T-helper 2 cell (primary cell): ENCODE measurements at regions not wholly inside any gene's neighbourhood (a gene's known extent, or its start where the extent isn't known, plus 50 kb on each side); places are given as distances from the start of the nearest gene placed in this dataset.
"Not testable (repeated sequence)": the region's sequence is repeated elsewhere in the genome, so short reads cannot be mapped to it uniquely, and the experiment has no call there.

ENCODE experiments used
- DNase-seq, 5 experiments: peaks; one replicate each; pipeline versions ENCODE4 v3.0.0 to v3.0.0-alpha.2; 2012 to 2022

DNA sequence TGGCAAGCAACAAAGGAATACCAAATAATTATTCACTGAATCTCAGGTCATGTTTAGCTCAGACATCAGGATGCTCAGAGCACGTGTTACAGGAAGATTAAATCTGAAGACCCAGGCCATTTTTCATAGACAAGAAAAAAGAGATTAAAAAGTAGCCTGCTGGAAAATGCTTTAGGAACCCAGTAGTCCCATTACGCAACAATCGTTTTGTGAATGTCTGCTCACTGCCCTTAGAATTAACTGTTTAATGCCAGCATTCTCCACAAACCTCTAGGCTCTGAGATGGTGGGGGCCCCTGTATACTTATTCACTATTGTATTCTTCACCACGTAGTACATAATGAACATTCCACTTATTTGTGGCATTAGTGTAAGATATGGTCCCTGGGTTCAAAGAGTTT is 154.6 kb upstream of the NYAP2 start:
- DNase-seq = no peak

DNA sequence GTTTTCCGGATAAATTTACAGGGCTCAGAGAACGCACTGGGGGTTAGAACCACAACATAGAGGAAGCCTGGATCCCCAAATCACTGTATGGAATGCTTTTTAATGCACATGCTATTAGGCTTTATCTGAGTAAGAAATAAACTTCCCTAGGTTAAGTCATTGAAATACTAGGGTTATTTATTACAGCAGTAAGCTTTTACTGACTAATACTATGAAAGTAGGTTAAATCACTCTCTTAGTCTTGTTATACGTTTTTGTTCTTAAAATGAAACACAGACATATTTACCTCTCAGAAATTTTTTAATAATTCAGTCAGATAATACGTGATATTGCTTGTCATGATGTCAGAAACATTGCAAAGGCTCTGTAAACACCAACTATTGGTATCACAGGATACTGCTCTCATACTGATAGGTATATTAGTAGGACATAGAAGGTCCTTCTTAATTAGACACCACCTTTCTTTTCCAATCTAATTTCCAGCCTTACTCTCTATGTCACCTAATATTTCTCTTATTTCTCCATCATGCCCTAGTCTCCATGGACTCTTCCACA is 162.7 kb upstream of the NYAP2 start:
- no peak for DNase-seq

DNA sequence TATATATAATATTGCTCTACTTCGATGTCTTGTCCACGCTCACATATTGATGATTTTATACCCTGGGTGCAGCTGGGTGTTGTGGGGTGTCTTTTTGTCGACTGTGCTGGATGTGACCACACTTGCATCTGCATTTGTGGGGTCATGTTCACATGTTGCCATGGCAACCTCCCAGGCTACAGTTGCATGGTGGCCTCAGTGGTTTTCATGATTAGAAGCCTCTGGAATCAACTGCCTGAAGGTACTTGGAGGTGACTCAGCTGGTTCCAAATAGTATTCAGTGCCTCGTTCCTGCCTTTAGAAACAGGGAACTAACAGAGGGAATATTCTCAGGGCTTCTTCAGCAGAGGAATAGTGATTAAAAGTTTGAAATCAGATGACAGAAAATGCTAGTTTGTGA is 166.3 kb upstream of the NYAP2 start:
- DNase-seq = no peak

DNA sequence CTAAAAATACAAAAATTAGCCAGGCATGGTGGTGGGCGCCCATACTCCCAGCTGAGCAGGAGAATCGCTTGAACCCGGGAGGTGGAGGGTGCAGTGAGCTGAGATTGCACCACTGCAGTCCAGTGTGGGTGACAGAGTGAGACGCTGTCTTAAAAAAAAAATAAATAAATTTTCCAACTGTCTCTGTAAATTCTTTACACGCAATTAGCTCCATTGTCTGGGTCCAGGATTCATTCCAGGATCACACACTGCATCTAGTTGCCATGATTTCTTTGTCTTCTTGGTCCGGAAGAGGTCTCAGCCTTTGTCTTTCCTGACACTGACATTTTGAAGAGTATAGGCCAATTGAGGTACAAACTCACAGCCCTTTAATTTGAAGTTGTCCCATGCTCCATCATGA is 167.6 kb upstream of the NYAP2 start:
- no peak for DNase-seq

DNA sequence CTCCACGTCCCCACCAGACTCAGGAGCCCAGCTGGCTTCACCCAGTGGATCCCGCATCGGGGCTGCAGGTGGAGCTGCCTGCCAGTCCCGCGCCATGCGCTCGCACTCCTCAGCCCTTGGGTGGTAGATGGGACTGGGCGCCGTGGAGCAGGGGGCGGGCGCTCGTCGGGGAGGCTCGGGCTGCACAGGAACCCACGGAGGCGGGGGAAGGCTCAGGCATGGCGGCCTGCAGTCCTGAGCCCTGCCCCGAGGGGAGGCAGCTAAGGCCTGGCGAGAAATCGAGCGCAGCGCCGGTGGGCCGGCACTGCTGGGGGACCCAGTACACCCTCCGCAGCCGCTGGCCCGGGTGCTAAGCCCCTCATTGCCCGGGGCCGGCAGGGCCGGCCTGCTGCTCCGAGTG is 170.2 kb upstream of the NYAP2 start:
- DNase-seq = not testable (repeated sequence)

DNA sequence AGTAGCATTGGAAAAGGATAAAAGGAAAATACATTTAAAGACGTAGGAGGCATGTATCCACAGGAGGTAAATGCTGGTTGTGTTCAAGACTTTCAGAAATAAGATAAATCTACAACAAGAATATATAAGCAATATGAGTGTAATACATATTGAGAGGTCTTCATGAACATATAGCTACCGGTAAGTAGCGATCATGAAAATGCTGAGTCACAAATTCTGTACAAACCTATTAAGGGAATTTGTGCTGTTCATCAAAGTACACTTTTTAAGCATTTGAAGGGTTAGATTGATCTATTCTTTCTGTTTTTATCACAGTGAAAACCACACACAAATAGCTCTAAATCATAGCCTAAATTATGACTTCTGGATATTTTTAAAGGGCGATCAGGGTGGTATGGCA is 173.1 kb upstream of the NYAP2 start:
- no peak for DNase-seq

DNA sequence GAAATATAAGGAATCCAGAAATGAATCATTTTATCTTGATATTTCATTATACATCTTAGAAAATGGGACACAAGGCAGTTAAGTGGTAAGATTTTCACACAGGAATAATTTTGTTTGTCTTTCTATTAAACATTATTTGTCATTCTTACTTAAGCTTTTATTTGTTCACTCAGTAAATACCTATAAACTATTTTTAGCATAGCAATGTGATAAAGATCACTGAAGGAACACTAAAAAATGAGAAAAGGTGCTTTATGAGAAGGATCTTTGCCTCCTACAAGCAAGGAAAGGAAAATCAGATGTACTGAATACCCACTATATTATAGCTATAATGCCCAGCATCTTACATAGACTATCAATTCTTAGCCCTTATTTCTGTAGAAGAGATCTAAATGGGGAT is 176.2 kb upstream of the NYAP2 start:
- DNase-seq = no peak

DNA sequence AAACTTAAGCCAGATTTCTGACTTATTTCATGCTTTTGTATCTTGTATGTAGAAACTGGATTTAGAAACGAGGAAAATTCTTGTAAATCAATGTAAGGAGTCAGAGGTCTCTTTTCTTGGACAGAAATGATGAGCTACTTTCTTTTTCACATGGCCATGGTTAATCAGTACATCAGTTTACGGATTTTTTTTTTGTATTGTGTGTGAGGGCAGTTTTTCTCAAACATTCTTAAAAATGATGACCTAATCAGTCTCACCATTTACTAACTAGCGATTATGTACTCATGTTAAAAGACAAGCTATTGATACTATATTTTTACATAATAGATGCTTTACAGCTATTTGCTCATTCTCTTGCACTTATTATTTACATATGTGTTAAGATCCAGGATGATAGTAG is 165.2 kb upstream of the DOCK10 start:
- no peak for DNase-seq

DNA sequence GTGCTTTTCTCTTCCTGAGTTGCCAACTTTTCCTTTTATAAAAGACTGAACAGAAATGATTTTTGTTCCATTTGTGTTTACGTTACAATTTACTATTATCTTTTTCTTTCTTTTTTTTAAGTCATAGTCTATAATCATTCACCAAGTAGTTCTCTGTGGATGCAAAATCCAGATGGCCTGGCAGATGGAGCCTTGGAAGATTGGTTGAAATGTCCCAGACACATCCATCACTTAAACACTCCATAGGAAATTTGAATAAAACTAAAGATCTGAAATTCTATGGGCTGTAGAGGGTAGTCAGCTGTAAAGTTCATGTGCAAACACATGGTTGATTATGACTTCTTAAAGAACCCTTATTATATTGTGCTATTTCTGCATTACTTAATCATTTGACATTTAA is 164.8 kb upstream of the DOCK10 start:
- no peak for DNase-seq

DNA sequence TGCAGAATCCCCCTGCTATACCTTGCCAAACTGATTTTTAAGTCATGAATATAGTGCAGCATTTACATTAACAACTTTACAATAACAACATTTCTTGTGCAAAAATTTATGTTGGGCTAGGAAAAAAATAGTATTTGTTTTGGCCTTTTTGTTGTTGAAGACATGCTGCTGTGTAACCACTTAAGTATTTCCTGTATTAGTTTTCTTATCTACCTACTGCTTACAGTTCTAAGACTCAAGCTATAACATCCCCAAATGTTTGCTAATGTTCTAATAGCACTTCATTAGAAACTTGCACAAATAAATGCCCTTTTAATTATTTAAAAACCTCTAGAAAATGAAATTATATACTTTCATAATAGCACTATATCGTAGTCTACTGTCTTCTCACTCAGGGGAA is 154.3 kb upstream of the DOCK10 start:
- DNase-seq = no peak

DNA sequence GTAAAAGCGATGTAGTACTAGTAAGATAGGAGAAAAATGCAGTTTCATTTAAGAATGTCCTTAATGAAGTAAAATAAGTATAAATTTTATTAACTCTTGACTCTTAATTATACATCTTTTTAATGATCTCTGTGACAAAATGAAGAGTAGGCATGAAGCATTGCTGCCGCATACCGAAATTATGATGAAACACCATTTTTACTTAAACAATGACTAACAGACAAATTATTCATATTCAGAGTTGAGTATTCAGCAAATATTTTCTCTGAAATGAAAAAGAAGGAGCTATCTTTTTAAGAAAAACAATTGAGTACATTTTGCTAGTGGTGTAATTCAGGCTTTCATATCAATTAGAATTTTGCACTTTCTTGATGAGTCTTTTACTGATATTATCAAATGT is 150.6 kb upstream of the DOCK10 start:
- DNase-seq = no peak

DNA sequence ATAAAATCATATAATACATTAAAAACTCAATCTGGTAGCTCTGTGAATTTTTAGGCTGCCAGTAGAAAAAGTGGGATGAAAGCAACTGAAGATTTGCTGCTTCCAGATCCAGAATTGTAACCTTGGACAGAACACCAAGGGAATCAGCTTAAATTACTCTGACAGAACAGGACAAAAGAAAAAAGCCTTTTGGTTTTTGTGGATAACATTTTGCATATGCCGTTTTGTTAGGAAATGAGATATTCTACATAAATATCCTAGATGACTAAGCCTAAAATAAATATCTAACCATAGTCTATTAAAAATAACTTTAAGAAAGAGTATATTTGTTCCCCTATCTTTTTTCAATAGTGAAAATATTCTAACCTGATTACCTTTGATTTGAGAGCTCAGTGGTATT is 148.7 kb upstream of the DOCK10 start:
- no peak for DNase-seq

DNA sequence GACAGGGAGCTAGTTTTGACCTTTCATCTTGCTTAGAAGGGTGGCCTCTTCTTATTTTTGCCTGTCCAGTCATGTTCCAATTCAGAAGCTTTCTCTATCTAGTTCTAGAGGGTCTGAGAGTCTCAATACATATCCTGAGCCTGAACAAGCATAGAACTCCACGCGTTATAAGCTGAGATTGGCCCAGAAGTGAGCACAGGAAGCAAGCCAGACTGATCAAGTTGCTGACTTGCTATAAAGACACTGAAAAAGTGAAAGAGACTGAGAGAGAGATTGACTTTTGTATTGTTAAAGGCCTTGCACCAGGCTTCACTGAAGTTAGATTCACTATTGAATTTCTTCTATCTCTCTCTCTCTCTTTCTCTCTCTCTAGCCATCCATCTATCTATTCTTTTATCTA is 142.7 kb upstream of the DOCK10 start:
- no peak for DNase-seq

DNA sequence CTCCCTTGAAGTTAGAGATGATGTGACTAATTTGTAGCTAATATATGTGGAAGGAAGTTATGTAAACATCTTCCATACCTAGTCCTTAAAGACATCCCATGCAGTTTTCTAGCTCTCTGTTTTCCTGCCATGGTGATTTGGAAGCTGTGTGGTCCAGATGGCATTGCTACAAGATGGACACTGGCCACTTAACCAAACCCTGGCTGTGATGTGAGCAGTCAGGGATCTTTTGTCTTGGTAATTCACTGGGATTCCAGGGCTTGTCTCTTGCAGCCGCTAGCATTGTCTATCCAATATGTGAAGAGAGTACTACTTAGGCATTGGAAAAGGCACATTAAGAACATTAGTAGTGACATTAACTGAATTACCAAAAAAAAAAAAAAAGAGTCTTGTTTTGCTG is 139.9 kb upstream of the DOCK10 start:
- no peak for DNase-seq

DNA sequence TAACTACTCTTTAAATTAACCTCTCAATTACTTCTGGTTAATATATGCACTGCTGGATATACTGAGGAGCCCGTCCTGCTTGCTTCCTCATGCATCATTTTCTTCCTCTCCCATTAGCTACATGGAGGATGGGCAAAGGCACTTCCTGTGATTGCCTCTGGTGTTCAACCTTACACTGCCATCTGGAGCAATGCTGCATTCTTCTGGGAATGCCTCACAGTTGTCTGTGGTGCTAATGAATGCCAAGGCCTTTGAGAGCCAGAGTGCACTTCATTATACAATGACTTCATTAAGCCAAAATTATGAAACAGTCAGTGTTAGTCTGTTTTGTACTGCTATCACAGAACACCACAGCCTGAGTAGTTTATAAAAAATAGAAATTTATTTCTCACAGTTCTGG is 134.8 kb upstream of the DOCK10 start:
- no peak for DNase-seq

DNA sequence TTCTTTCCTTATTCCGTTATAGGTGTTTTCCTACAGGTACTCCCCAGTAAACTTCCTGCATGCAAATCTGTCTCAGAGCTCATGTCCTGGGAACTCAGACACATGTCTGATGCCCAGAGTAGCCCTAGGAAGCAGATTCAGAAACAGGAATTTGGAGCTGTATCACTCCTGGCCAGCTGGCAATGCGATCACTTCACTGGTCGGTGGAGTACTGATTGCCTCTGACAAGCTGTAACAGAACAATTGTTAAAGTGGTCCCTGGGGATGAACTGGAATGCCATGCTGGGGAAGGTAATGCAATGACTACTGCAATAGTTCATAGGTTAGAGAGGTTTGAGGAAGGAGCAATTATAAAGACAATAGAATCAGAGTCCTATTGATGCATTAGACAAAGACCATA is 131.6 kb upstream of the DOCK10 start:
- DNase-seq = no peak

DNA sequence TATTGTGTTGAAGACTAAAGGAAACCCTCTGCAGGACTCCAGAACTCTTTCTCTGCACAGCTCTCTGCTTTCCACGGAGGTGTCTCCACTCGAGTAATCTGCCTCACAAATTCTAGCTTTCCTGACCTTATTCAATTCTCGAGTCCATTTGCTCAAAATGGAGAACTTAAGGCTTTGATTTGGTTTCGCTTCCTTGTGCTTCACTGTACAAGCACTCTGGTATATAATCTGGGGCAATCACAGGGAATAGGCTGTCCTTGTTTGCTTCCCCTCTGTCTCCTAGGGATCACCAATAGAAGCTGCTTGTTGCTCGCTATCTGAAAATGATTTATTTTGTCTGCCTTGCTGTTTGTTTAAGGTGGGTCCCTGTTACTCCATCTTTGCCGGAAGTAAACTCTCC is 129.1 kb upstream of the DOCK10 start:
- no peak for DNase-seq

DNA sequence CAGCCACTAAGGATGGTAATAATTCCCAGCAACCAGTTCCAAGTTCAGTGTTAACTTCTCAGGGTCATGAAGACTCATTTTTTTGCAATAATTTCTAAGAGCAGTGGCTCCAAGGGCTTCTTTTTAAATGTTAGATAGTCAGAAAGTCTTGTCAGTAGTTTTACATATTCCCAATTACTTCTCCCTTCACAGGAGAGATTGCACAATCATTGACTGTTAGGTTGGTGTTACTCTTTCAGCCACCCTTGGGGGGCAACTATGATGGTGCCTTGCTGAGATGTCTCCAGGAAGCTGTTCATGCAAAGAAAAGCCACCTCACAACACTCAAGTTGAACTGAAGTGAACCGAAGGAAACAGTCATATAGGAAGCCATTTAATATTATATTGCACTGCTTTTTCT is 127.9 kb upstream of the DOCK10 start:
- DNase-seq = no peak

DNA sequence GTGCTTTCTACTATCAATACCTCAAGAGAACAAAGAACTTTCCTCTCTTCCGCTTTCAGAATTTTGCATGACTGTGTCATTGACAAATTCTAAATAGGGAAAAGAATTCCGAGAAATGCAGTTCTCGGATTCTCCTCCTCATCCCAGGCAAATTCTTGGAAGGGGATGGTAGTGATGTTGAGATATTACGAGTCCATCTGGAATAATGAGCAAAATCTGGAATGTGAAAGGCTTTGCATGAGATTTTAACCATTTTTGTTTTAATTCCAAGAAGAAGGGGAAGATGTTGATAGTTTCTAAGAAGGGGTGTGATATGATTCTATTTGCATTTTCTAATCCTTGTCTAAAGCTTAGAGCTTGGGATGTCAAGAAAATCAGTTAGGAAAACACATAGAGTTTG is 127.1 kb upstream of the DOCK10 start:
- no peak for DNase-seq

DNA sequence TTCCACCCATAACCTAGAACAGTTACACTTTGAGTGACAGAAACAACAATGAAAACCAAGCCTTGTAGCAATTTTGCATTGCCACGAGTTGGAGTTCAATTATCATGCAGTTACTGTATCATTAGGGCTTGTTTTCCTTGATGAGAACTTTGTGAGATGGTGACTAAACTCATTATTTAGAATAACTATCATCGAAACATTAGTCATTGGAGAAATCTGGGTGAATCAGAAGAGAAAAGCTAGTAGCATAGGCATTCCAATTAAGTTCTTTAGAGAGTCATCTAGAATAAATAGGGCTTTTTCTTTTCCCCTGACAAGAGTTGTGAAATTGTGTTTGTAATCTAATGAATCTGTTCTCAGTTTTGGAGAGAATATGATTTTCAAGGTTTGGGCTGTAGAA is 122.8 kb upstream of the DOCK10 start:
- DNase-seq = no peak

DNA sequence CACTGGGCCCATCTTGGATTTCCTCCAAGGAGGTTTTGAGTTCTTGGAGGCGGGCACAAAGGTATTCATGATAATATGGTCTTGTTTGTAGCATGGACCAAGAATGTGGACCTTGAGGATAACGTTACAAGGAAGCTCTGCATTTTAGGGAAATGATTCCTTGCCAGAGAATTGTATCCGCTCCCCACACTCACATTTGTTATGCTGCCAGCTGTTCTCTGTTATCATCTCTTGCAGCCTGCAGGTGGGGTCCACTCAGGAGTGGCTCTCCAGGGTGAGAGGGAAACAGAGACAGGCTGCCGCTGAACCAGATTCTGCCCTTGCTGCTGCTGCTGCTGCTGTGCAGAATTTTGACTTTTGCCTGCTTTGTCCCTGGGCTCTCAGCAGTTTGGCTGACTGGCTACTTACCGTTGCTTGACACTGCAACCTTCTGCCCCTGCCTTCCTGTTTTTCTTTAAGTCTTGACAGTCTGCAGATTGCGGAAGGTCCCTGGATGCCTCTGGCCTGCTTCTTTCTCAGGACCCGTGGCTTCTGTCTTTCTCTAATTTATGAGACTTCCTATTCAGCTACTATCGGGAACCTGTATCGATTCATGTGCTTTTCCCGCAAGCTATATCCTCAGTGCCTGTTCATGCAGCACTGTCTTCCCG is 122.3 kb upstream of the DOCK10 start:
- no peak for DNase-seq

DNA sequence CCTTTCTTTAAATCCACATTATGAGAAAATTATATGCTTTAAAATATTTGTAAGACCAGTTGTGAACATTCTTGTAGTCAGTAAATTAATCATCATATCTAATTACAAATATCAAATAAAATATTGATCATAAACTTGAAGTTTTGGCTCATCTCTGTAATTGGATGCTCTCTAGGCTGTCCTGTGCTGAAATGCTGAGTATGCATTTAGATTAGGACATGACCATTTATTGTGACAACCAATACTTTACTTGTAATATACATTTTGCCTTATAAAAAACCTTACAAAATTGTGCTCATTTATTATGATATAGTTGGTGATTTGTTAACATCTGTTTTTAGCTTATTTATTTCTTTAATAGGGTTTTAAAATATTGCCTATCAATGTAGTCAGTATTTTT is 116.1 kb upstream of the DOCK10 start:
- no peak for DNase-seq

DNA sequence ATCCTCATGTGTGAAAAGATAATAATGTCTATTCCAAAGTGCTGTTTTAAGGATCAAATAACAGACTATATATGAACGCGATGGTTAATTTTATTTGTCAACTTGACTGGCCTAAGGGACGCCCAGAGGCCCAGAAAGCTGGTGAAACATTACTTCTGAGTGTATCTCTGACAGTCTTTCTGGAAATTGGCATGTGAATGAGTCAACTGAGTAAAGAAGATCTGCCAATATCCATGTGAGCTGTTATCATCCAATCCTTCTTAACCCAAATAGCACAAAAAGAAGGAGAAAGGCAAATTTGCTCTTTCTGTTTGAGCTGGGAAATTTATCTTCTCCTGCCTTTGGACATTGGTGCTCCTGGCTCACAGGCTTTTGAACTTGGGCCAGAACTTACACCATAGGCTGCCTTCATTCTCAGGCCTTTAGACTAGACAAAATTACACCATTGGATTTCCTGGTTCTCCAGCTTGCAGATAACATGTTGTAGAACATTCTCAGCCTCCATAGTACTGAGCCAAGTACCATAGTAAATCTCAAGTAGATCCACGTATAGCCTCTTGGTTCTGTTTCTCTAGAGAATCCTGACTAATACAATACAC is 114.7 kb upstream of the DOCK10 start:
- no peak for DNase-seq

DNA sequence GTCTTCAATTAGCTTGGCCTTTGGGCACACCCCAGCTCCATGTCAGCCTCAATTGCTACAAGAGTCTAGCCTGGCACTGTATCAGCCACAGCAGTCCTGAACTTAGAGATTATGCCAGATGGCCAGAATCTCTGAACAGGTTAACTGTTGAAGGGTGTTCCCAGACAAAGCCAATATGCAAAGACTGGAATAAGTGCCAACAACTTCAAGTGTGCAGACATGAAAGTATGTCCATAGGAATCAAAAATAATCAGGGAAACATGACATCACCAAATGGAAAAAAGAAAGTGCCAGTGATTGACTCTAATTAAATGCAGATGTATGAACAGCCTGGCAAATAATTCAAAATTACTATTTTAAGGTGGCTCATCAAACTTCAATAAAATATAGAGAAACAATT is 98.5 kb upstream of the DOCK10 start:
- DNase-seq = no peak

DNA sequence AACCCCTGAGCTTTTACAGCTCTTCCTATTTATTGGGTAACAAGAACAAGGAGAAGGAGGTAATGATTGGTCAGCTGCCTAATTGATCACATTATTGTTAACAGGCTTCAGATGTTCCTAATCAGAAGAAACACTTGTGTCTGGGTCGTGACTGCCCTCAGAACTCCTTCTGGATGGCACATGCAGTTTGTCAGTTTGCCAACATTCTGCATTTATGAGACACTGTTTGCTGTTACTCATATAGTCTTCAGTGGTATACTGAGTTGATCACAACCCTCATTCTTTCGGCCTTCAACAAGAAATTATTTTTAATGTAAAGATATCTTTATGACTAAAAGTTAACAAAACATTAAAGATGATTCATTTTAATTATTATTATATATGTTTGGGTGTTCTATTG is 95.7 kb upstream of the DOCK10 start:
- no peak for DNase-seq
